ENCODE measurements at regions not wholly inside any gene's neighbourhood (a gene's known extent, or its start where the extent isn't known, plus 50 kb on each side); places are given as distances from the start of the nearest gene placed in this dataset.

DNA sequence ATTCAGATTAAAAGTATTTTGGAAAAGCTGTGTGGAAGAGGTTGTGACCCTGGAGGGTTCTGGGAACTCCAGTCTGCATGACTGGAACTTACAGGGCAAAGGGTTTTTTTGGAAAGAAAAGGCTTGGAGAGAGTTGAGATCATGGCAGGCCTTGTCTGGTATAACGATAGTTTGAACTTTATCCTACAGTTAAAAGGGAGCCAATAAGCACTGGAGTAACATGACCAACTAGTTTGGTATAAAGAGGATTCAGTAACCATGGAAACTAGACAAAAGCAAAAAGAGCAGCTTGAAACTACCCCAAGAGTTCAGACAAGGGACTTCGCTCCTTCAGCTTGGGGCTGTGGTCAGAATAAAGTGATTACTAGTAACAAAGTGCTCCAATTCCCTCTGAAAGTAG lies 151.2 kb upstream of the TMCO5A start:
- Histone ChIP-seq H3K27ac (ENCODE audit: low read depth in 1 of 2, low read length in 2 of 2) (no peak overlapping the region), H3K9ac (ENCODE audit: low read depth in 1 of 2, low read length in 2 of 2) (no peak overlapping the region), H3K4me1 (ENCODE audit: control insufficient read depth in 4 of 4, insufficient read depth in 4 of 4, low read length in 3 of 4) (peaks cover 0 to 27% (median 9%) of the 10 kb centered on the region in 4 donors), H3K4me3 (ENCODE audit: low read depth in 1 of 3, low read length in 3 of 3) (no peak overlapping the region), H3K36me3 (ENCODE audit: control insufficient read depth in 4 of 4, insufficient read depth in 3 of 4, low read depth in 1 of 4, low read length in 3 of 4) (no peaks in the 10 kb centered on the region), H3K27me3 (ENCODE audit: control insufficient read depth in 4 of 4, insufficient read depth in 4 of 4, low read length in 3 of 4) (no peaks in the 10 kb centered on the region), H3K9me3 (ENCODE audit: control insufficient read depth in 4 of 4, low read length in 3 of 4) (no peaks in the 10 kb centered on the region)
- no peak for DNase-seq (ENCODE audit: low spot score)
- 56% methylated on average over 2 of the region's 2 CpGs for WGBS
- TF ChIP-seq REST (IDR thresholded peaks at IDR 0.05) (no peak), SP1 (IDR thresholded peaks at IDR 0.05) (no peak), HNF4A (conservative IDR thresholded peaks at IDR 0.05) (peak; percentile 16 to 42), YY1 (IDR thresholded peaks at IDR 0.05) (peak; percentile 19), EGR1 (IDR thresholded peaks at IDR 0.05; ENCODE audit: low read depth in 2 of 2) (no peak), HNF4G (IDR thresholded peaks at IDR 0.05) (no peak), GABPA (IDR thresholded peaks at IDR 0.05 in 1 of 2, conservative IDR thresholded peaks at IDR 0.05 in 1 of 2) (no peak), RXRA (IDR thresholded peaks at IDR 0.05) (peak in 1 of 2 donors; percentile 26), ATF3 (IDR thresholded peaks at IDR 0.05) (no peak), JUND (IDR thresholded peaks at IDR 0.05) (no peak), FOXA1 (IDR thresholded peaks at IDR 0.05) (no peak), NR2F2 (IDR thresholded peaks at IDR 0.05) (no peak), RAD21 (IDR thresholded peaks at IDR 0.05) (no peak)
- TF ChIP-seq, protein P1, sequence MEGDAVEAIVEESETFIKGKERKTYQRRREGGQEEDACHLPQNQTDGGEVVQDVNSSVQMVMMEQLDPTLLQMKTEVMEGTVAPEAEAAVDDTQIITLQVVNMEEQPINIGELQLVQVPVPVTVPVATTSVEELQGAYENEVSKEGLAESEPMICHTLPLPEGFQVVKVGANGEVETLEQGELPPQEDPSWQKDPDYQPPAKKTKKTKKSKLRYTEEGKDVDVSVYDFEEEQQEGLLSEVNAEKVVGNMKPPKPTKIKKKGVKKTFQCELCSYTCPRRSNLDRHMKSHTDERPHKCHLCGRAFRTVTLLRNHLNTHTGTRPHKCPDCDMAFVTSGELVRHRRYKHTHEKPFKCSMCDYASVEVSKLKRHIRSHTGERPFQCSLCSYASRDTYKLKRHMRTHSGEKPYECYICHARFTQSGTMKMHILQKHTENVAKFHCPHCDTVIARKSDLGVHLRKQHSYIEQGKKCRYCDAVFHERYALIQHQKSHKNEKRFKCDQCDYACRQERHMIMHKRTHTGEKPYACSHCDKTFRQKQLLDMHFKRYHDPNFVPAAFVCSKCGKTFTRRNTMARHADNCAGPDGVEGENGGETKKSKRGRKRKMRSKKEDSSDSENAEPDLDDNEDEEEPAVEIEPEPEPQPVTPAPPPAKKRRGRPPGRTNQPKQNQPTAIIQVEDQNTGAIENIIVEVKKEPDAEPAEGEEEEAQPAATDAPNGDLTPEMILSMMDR (IDR thresholded peaks at IDR 0.05; ENCODE audit: low read depth, low read length, missing input control) = no peak
- TF ChIP-seq, protein P2, sequence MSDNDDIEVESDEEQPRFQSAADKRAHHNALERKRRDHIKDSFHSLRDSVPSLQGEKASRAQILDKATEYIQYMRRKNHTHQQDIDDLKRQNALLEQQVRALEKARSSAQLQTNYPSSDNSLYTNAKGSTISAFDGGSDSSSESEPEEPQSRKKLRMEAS (IDR thresholded peaks at IDR 0.05) = no peak

DNA sequence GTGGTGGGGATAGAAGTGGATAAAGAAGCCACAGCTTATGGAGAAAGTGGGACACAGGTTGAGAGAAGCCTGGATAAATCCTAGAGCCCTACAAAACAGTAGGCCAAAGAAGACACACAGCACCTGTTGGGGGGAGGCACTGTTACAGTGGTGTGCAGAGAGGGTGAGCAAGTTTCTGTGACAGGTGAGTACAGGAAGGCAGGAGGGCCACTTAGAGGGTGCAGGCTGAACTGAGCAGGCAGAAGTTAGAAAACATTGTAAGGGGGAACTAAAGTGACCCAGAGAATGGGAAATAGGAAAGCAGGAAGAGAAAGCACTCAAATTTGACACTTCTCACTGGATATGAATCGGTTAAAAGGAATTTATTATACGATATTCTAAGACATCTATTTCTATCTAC lies 146.1 kb upstream of the TMCO5A start:
- DNase-seq (ENCODE audit: low spot score) = no peak
- Histone ChIP-seq H3K27ac (ENCODE audit: low read depth in 1 of 2, low read length in 2 of 2) (peak overlapping the region; percentile 83 to 85), H3K9me3 (ENCODE audit: control insufficient read depth in 4 of 4, low read length in 3 of 4) (peaks cover 0 to 2% (median 0%) of the 10 kb centered on the region in 4 donors), H3K4me3 (ENCODE audit: low read depth in 1 of 3, low read length in 3 of 3) (no peak overlapping the region), H3K36me3 (ENCODE audit: control insufficient read depth in 4 of 4, insufficient read depth in 3 of 4, low read depth in 1 of 4, low read length in 3 of 4) (no peaks in the 10 kb centered on the region), H3K4me1 (ENCODE audit: control insufficient read depth in 4 of 4, insufficient read depth in 4 of 4, low read length in 3 of 4) (peaks cover 1 to 25% (median 3%) of the 10 kb centered on the region in 4 donors), H3K27me3 (ENCODE audit: control insufficient read depth in 4 of 4, insufficient read depth in 4 of 4, low read length in 3 of 4) (no peaks in the 10 kb centered on the region), H3K9ac (ENCODE audit: low read depth in 1 of 2, low read length in 2 of 2) (no peak overlapping the region)
- TF ChIP-seq ATF3 (IDR thresholded peaks at IDR 0.05) (no peak), REST (IDR thresholded peaks at IDR 0.05) (no peak), SP1 (IDR thresholded peaks at IDR 0.05) (no peak), FOXA1 (IDR thresholded peaks at IDR 0.05) (no peak), GABPA (IDR thresholded peaks at IDR 0.05 in 1 of 2, conservative IDR thresholded peaks at IDR 0.05 in 1 of 2) (no peak), RAD21 (IDR thresholded peaks at IDR 0.05) (no peak), HNF4A (conservative IDR thresholded peaks at IDR 0.05) (no peak), ZBTB33 (IDR thresholded peaks at IDR 0.05) (no peak), HNF4G (IDR thresholded peaks at IDR 0.05) (no peak), EGR1 (IDR thresholded peaks at IDR 0.05; ENCODE audit: low read depth in 2 of 2) (no peak)
- TF ChIP-seq, protein P2 (IDR thresholded peaks at IDR 0.05) = no peak
- TF ChIP-seq, protein P1 (IDR thresholded peaks at IDR 0.05; ENCODE audit: low read depth, low read length, missing input control) = no peak
- WGBS = 57% methylated on average over 2 of the region's 2 CpGs

Data from liver (tissue), 8 donors.